K562 (cell line): ENCODE measurements at regions not wholly inside any gene's neighbourhood (a gene's known extent, or its start where the extent isn't known, plus 50 kb on each side); places are given as distances from the start of the nearest gene placed in this dataset.

Experiments
- ATAC-seq: fragments of 200-7000 bp; cut with Tn5 transposase; 3 replicates; pipeline ENCODE4 v1.9.1; 2020; ENCODE audit warnings: moderate library complexity
- BruUV-seq: library from RNA; stranded (reverse); fragments of 400-500 nt; replicated peaks from 2 replicates; lab custom pipeline; 2021; lab: Mats Ljungman, UMichigan
- CTCF ChIA-PET: fragments of 300-600 bp; formaldehyde crosslinking; extraction: SDS; loops from one replicate; lab custom pipeline; 2021; ENCODE audit warnings: low intra/inter-chr PET ratio; lab: Yijun Ruan, JAX
- POLR2A ChIA-PET: fragments of 300-600, 350-650 bp; sonication (Branson Sonifier 250); formaldehyde crosslinking; extraction: SDS; loops from one replicate; lab custom pipeline; 2021; ENCODE audit warnings: antibody characterized with exemption, inconsistent platforms; lab: Yijun Ruan, JAX
- DNase-seq, 4 experiments: peaks; one replicate each; pipeline versions ENCODE4 v3.0.0 to v3.0.0-alpha.2; 2011 to 2018; ENCODE audit warnings: low spot score in 3 of 4, mixed read lengths in 3 of 4; ENCODE audit errors: extremely low read depth in 1 of 4
- FAIRE-seq: peaks from 2 replicates; lab custom pipeline; 2011; peaks lifted over from hg19 to GRCh38; lab: Jason Lieb, UNC
- H2AFZ ChIP-seq: 2 replicates; pipeline ENCODE4 v1.6.0; 2011; ENCODE audit warnings: low read depth, low read length, control low read depth, inconsistent platforms
- H3K27ac ChIP-seq: fragments of 200-600 bp; 3 replicates; pipeline ENCODE4 v1.8.0; 2011; ENCODE audit warnings: low read depth, mild to moderate bottlenecking, control low read depth, inconsistent platforms, low read length, moderate library complexity, mixed read lengths; ENCODE audit errors: extremely low read depth
- H3K27me3 ChIP-seq, 2 experiments: fragments of 300-600 bp in 1 of 2; 2 replicates in 1 of 2; 3 replicates in 1 of 2; pipeline versions ENCODE4 v1.6.0 to v1.8.0; 2011; ENCODE audit warnings: inconsistent platforms in 2 of 2, low read length in 2 of 2, mild to moderate bottlenecking in 1 of 2, mixed read lengths in 1 of 2, moderate library complexity in 1 of 2; ENCODE audit not compliant: control insufficient read depth in 2 of 2, insufficient read depth in 2 of 2
- H3K36me3 ChIP-seq: fragments of 300-600 bp; 3 replicates; pipeline ENCODE4 v1.8.0; 2011; ENCODE audit warnings: mild to moderate bottlenecking, low read length, inconsistent platforms; ENCODE audit not compliant: control insufficient read depth, insufficient read depth
- H3K4me1 ChIP-seq, 2 experiments: fragments of 200-600 bp in 1 of 2; replicated peaks in 1 of 2; 2 replicates in 1 of 2; 3 replicates in 1 of 2; pipeline versions ENCODE4 v1.5.1 to v1.8.0; 2011; ENCODE audit warnings: inconsistent platforms in 2 of 2, low read length in 2 of 2, mild to moderate bottlenecking in 1 of 2, mixed read lengths in 1 of 2, moderate library complexity in 1 of 2; ENCODE audit not compliant: control insufficient read depth in 2 of 2, insufficient read depth in 2 of 2
- H3K4me2 ChIP-seq: 2 replicates; pipeline ENCODE4 v1.6.1; 2011; ENCODE audit warnings: low read length, control low read depth, inconsistent platforms, mixed read lengths; ENCODE audit not compliant: insufficient read depth
- H3K4me3 ChIP-seq: fragments of 200-600 bp; sonication (generic), shearing (Covaris generic); 2 replicates; pipeline ENCODE4 v1.5.1; 2016; ENCODE audit warnings: control low read depth, inconsistent platforms
- H3K79me2 ChIP-seq: fragments of 200-600 bp; 3 replicates; pipeline ENCODE4 v1.8.0; 2011; ENCODE audit warnings: low read length, inconsistent platforms; ENCODE audit not compliant: control insufficient read depth, insufficient read depth
- H3K9ac ChIP-seq, 2 experiments: 2 replicates each; pipeline versions ENCODE4 v1.6.0 to v1.6.1; 2011; ENCODE audit warnings: low read depth in 2 of 2, low read length in 2 of 2, control low read depth in 1 of 2, inconsistent platforms in 1 of 2, mild to moderate bottlenecking in 1 of 2, mixed read lengths in 1 of 2; ENCODE audit not compliant: insufficient read depth in 1 of 2
- H3K9me1 ChIP-seq: one replicate; pipeline ENCODE4 v1.6.0; 2011; ENCODE audit warnings: inconsistent platforms, mild to moderate bottlenecking, low read length, moderate library complexity; ENCODE audit not compliant: control insufficient read depth, insufficient read depth
- H3K9me3 ChIP-seq: replicated peaks from 2 replicates; pipeline ENCODE4 v1.5.1; 2011; ENCODE audit warnings: low read depth, low read length, inconsistent platforms; ENCODE audit not compliant: control insufficient read depth, insufficient read depth
- H4K20me1 ChIP-seq: replicated peaks from 2 replicates; pipeline ENCODE4 v1.6.1; 2011; ENCODE audit warnings: low read length, inconsistent platforms, mixed read lengths; ENCODE audit not compliant: control insufficient read depth, insufficient read depth
- BACH1 ChIP-seq: fragments of 200-800 bp; sonication (Bioruptor generic); IDR thresholded peaks from 2 replicates; pipeline ENCODE4 v1.6.1; 2016; ENCODE audit warnings: missing genetic modification characterization, missing compliant biosample characterization
- CEBPG ChIP-seq, 3 experiments: fragments of 200-800 bp in 1 of 3; sonication (Bioruptor generic) in 1 of 3; sonication (generic) in 1 of 3; formaldehyde crosslinking in 1 of 3; IDR thresholded peaks in 2 of 3; conservative IDR thresholded peaks in 1 of 3; 2 replicates each; pipeline versions ENCODE4 v1.6.1 to v1.8.0; 2016 to 2022; ENCODE audit warnings: missing compliant biosample characterization in 2 of 3, missing genetic modification characterization in 2 of 3, mild to moderate bottlenecking in 1 of 3, missing genetic modification reagents in 1 of 3
- CREB1 ChIP-seq, 2 experiments: sonication (generic) in 1 of 2; formaldehyde crosslinking in 1 of 2; IDR thresholded peaks; 2 replicates each; pipeline versions ENCODE4 v1.6.1 to v1.8.0; 2012 to 2022; ENCODE audit warnings: inconsistent platforms in 1 of 2, mild to moderate bottlenecking in 1 of 2, missing genetic modification reagents in 1 of 2, moderate library complexity in 1 of 2
- FOXA1 ChIP-seq: fragments of 450-650 bp; IDR thresholded peaks from 2 replicates; pipeline ENCODE4 v1.6.1; 2016; ENCODE audit warnings: mild to moderate bottlenecking, borderline replicate concordance
- FOXK1 ChIP-seq: sonication (generic); formaldehyde crosslinking; IDR thresholded peaks from 2 replicates; pipeline ENCODE4 v1.8.0; 2022; ENCODE audit warnings: missing genetic modification reagents, mild to moderate bottlenecking, borderline replicate concordance
- GATAD2B ChIP-seq: fragments of 450-650 bp; IDR thresholded peaks from 2 replicates; pipeline ENCODE4 v1.6.1; 2017; ENCODE audit warnings: mild to moderate bottlenecking, borderline replicate concordance
- IRF2 ChIP-seq: sonication (generic); formaldehyde crosslinking; IDR thresholded peaks from 2 replicates; pipeline ENCODE4 v1.8.1; 2022; ENCODE audit warnings: mild to moderate bottlenecking, missing genetic modification reagents
- LCOR ChIP-seq: sonication (generic); formaldehyde crosslinking; IDR thresholded peaks from 2 replicates; pipeline ENCODE4 v1.8.0; 2022; ENCODE audit warnings: mild to moderate bottlenecking, missing genetic modification reagents
- MAFF ChIP-seq: IDR thresholded peaks from 2 replicates; pipeline ENCODE4 v1.6.1; 2012; ENCODE audit warnings: low read length, improper control_type of control experiment
- NR2C2 ChIP-seq, 2 experiments: fragments of 200-800 bp in 1 of 2; sonication (Bioruptor generic) in 1 of 2; sonication (generic) in 1 of 2; formaldehyde crosslinking in 1 of 2; IDR thresholded peaks; 2 replicates each; pipeline versions ENCODE4 v1.6.1 to v1.8.0; 2016 to 2022; ENCODE audit warnings: mild to moderate bottlenecking in 1 of 2, missing compliant biosample characterization in 1 of 2, missing genetic modification characterization in 1 of 2, missing genetic modification reagents in 1 of 2
- PTBP1 ChIP-seq: fragments of 200-400 bp; formaldehyde crosslinking; IDR thresholded peaks from 2 replicates; pipeline ENCODE4 v1.6.1; 2017; ENCODE audit warnings: low read depth, low read length
- WGBS: fragments of 100-300 bp; shearing (Covaris generic); methylation state at CpG from one replicate; pipeline ENCODE4 v1.1.6; 2016; ENCODE audit warnings: low coverage, mixed read lengths; ENCODE audit not compliant: insufficient coverage; ENCODE audit errors: missing lambda C conversion rate; 5-methylcytosine and 5-hydroxymethylcytosine counted together
- in situ Hi-C: fragments of 300-500 bp; cut with MboI; formaldehyde crosslinking; loops from 4 replicates; pipeline ENCODE4 v1.15.0; 2018; ENCODE audit warnings: inconsistent platforms, mixed read lengths
- intact Hi-C: fragments of 100-400 bp; cut with micrococcal nuclease; formaldehyde crosslinking; loops from 2 replicates; pipeline ENCODE4 v1.14.2; 2022

GRCh38 chr7:49398746-49399145 lies 374.7 kb upstream of the VWC2 start:
- BruUV-seq = no TSS peak
- Histone ChIP-seq H3K36me3 (no peaks in the 10 kb centered on the region), H3K27ac (no peak overlapping the region), H3K9me1 (no peaks in the 10 kb centered on the region), H3K79me2 (no peaks in the 10 kb centered on the region), H3K27me3 (no peaks in the 10 kb centered on the region), H3K4me2 (no peak overlapping the region), H3K9ac (no peak overlapping the region), H3K4me1 (no peaks in the 10 kb centered on the region), H4K20me1 (no peaks in the 10 kb centered on the region), H3K9me3 (no peaks in the 10 kb centered on the region), H3K4me3 (no peak overlapping the region), H2AFZ (no peak overlapping the region)
- intact Hi-C loops = no loop called here
- ChIA-PET CTCF (no interaction called here), POLR2A (no interaction called here)
- FAIRE-seq (no peak), ATAC-seq (no peak), DNase-seq (no peak)
- in situ Hi-C loops = no loop called here
- 0% methylated on average over 3 of the region's 3 CpGs for WGBS
- TF ChIP-seq CEBPG (CRISPR knock-in tag; IDR thresholded peaks at IDR 0.05) (no peak), CEBPG (tag; conservative IDR thresholded peaks at IDR 0.05 in 1 of 2, IDR thresholded peaks at IDR 0.05 in 1 of 2) (no peak), CREB1 (IDR thresholded peaks at IDR 0.05) (no peak), CREB1 (CRISPR knock-in tag; IDR thresholded peaks at IDR 0.05) (no peak), IRF2 (no peak), MAFF (no peak), GATAD2B (no peak), PTBP1 (no peak), FOXA1 (no peak), NR2C2 (CRISPR knock-in tag; IDR thresholded peaks at IDR 0.05) (no peak), NR2C2 (tag; IDR thresholded peaks at IDR 0.05) (no peak), FOXK1 (no peak), LCOR (no peak), BACH1 (tag) (no peak)
